Cardiac fibroblast (primary cell): ENCODE measurements at regions not wholly inside any gene's neighbourhood (a gene's known extent, or its start where the extent isn't known, plus 50 kb on each side); places are given as distances from the start of the nearest gene placed in this dataset.

ENCODE experiments used
- DNase-seq, 2 donors: peaks; one replicate each; pipeline versions ENCODE4 v3.0.0 to v3.0.0-alpha.2; 2010; ENCODE audit warnings: low read depth in 2 of 2
- H3K4me3 ChIP-seq, 2 donors: replicated peaks in 1 of 2; 1 replicate in 1 of 2; 2 replicates in 1 of 2; pipeline ENCODE4 v1.5.1; 2011; ENCODE audit warnings: low read depth in 2 of 2, low read length in 2 of 2, mild to moderate bottlenecking in 2 of 2, moderate library complexity in 1 of 2
- TF ChIP-seq, protein P1 (sequence below): IDR thresholded peaks from one replicate; pipeline ENCODE4 v1.5.1; 2011; ENCODE audit warnings: low read depth, mild to moderate bottlenecking, low read length, inconsistent platforms

DNA sequence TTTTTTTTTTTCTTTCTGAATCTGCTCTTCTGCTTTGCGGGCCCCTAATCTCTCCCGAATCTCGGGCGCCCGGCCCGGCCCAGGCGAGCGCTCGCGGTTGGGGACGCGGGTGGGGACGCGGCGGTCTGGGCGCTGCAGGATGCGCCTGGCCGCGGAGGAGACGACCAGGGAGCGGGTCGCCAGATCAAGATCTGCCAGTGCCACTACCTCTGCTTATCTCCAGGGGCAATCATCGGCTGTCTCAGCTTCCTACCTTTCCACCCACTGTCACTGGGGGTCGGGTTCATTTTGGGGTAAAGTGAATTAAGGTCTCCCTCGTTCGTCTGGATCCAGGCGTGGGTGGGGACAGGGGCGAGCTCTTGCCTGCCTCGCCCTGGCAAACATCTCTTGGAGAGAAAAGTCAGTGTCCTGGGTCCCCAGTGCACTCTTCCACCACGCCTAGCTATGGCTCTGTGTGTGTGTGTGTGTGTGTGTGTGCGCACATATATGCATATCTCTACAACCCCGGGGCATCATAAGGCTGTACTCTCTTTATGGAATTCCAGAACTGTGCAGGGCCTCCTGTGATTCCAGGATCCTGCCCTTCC is 422.3 kb downstream of the VRK1 start:
- no peak overlapping the region for H3K4me3 ChIP-seq
- TF ChIP-seq, protein P1, sequence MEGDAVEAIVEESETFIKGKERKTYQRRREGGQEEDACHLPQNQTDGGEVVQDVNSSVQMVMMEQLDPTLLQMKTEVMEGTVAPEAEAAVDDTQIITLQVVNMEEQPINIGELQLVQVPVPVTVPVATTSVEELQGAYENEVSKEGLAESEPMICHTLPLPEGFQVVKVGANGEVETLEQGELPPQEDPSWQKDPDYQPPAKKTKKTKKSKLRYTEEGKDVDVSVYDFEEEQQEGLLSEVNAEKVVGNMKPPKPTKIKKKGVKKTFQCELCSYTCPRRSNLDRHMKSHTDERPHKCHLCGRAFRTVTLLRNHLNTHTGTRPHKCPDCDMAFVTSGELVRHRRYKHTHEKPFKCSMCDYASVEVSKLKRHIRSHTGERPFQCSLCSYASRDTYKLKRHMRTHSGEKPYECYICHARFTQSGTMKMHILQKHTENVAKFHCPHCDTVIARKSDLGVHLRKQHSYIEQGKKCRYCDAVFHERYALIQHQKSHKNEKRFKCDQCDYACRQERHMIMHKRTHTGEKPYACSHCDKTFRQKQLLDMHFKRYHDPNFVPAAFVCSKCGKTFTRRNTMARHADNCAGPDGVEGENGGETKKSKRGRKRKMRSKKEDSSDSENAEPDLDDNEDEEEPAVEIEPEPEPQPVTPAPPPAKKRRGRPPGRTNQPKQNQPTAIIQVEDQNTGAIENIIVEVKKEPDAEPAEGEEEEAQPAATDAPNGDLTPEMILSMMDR: no peak
- no peak for DNase-seq

DNA sequence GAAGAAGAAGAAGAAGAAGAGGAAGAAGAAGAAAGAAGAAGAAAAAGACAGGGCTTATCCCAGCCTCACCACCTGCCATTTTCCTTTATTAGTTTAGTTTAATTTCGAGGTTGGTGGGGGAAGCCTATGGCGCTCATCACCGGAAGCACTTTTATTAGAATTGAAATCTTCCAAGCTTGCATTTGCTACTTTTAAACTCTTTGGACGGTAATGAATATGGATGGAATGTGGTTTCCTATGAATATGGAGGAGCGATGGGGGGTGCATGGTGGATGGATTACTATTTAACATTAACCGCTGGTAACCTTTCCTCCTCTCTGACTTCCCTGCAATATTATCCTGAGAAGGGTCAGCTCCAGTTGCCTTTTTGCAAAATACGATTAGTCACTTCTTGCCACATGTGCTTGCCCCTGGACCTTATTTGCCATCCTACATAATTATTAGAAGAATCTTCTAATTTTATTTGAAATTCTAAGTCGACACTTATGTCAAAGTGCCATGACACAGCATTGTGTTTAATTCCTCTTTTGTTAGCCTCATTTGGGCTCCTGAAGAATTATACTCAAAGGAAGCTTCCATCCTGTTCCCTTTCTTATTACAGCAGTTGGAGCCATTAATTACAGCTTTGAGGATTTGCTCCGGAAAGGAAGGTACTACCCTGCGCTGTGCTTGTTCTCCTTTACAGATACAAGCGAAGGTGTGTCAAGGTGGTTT is 424.5 kb downstream of the VRK1 start:
- DNase-seq: no peak
- TF ChIP-seq, protein P1: no peak

DNA sequence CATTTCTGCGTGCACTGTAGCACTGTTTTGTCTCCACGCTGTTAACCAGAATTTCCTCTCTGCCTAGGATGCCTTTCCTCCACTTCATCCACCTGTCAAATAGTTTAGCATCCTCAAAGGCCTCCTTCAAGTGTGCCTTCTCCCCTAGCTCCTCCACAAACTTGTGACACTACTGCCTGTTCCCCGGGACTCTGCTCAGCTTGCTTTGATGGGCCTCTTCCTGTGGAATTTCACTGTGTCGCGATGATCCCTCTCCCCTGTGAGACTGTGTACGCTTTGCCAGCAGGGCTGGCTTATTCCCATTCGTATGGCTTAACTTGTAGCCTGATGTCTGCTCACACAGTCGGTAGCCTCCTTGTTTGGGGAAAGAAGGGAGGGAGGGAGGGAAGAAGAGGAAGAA is 426.8 kb downstream of the VRK1 start:
- no peak for DNase-seq
- no peak overlapping the region for H3K4me3 ChIP-seq
- TF ChIP-seq, protein P1: no peak

More for the DNA sequence above, 424.5 kb downstream of the VRK1 start:
- no peak overlapping the region for H3K4me3 ChIP-seq

DNA sequence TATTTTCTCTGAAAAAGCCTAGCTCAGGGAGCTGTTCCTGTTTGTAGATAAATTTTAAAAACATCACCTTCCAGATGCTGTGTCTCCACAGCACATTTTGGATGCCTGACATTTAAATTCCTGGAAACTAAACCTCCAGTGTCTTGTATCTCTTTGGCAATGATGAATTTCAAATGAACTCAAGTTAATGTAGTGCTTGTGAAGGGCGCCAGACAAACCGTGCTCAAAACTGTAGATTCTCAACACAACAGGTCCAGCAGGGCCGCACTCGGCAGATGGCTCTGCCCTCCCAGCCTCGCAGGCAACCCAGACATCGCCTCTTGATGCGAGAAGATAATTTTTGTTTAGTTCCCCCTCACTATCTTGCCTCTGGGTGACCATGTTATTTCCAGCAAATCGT is 432.9 kb downstream of the VRK1 start:
- TF ChIP-seq, protein P1: no peak
- no peak for DNase-seq

DNA sequence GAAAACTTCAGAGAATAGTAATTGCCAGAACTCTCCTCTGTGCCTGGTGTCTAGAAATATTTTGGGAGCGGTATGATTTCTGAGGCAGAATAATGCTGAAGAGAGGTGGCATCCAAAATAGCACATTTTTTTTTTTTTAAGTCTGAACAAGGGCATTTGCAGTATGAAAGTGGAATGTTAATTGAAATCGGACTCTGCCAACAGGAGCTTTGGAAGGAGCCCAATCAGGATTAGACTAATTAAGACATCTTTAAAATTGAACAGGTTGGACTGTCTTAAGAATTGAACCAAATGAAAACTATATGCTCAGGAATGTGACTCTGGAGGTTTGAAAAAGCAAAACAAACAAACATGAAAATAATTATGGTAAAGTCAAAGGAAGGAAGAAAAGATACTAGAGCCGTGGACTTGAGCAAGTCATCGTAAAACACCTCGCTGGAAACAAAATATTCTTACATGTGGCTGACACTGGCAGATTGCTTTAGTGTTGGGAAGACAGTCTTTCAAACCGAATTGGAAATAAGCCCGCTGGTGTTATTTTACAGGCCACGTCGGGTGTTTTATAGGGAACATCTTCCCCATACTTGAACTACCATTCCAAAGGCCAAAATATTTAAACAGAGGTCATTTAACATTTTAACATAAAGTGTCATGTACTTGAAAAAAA is 436.3 kb downstream of the VRK1 start:
- TF ChIP-seq, protein P1: no peak
- no peak overlapping the region for H3K4me3 ChIP-seq
- no peak for DNase-seq

More for the DNA sequence above, 432.9 kb downstream of the VRK1 start:
- H3K4me3 ChIP-seq: no peak overlapping the region

DNA sequence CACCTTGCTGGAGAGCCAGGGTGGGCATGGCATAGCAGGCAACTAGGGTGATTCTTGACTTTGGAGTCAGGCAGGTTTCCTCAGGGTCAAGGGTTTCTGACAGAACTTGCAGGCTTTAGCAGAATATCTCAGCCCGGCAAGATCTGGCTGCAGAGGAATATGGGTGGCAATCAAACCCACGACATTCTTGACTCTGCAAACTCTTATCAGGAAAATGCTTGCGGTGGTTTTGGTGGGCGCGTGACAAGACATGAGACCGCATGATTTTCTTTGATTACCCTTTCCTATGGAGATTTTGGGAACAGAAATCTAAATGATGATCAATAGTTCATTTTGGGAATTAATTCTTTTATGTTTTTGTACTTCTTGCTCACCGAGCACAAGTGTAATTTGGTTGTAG is 449.5 kb downstream of the VRK1 start:
- no peak overlapping the region for H3K4me3 ChIP-seq
- TF ChIP-seq, protein P1: no peak
- DNase-seq: no peak
